Stimulated activated naive CD8-positive, alpha-beta T cell treated with anti-CD3 and anti-CD28 coated beads, Interleukin-15, amount 100 ng/mL, for 72 hours (primary cell): ENCODE measurements at regions not wholly inside any gene's neighbourhood (a gene's known extent, or its start where the extent isn't known, plus 50 kb on each side); places are given as distances from the start of the nearest gene placed in this dataset.
A peak's percentile ranks its signal among the peaks of the same experiment; 100 is the strongest.
"Not testable (repeated sequence)": the region's sequence is repeated elsewhere in the genome, so short reads cannot be mapped to it uniquely, and the experiment has no call there.

Source experiments
- ATAC-seq: fragments of 150-1000 bp; cut with Tn5 transposase; 2 replicates; pipeline ENCODE4 v1.10.0; 2021; ENCODE audit warnings: mild to moderate bottlenecking, moderate library complexity
- DNase-seq, 2 donors: peaks; one replicate each; pipeline ENCODE4 v3.0.0; 2021 to 2022
- H3K27ac Mint-ChIP-seq, 2 donors: one replicate each; pipeline ENCODE4 v1.8.0; 2022; ENCODE audit warnings: mild to moderate bottlenecking in 2 of 2, mixed read lengths in 2 of 2, moderate library complexity in 2 of 2
- H3K27me3 Mint-ChIP-seq: one replicate; pipeline ENCODE4 v1.8.0; 2022; ENCODE audit warnings: mixed read lengths
- H3K4me1 Mint-ChIP-seq: one replicate; pipeline ENCODE4 v1.8.0; 2022; ENCODE audit warnings: mild to moderate bottlenecking, mixed read lengths
- H3K4me3 Mint-ChIP-seq, 2 donors: one replicate each; pipeline ENCODE4 v1.8.0; 2022; ENCODE audit warnings: mild to moderate bottlenecking in 2 of 2, mixed read lengths in 2 of 2, moderate library complexity in 1 of 2
- H3K9me3 Mint-ChIP-seq, 2 donors: one replicate each; pipeline ENCODE4 v1.8.0; 2022; ENCODE audit warnings: mixed read lengths in 2 of 2

GRCh38 chrY:21003059-21003458 lies 247.2 kb downstream of the RPS4Y2 start:
- Mint-ChIP-seq H3K4me1 (peaks cover 23% of the 10 kb centered on the region), H3K27ac (no peak overlapping the region), H3K9me3 (no peaks in the 10 kb centered on the region), H3K4me3 (no peak overlapping the region), H3K27me3 (no peaks in the 10 kb centered on the region)
- DNase-seq: no peak
- peak; percentile 41 for ATAC-seq

- peak; percentile 82 for ATAC-seq
- H3K4me3 Mint-ChIP-seq: no peak overlapping the region
Measured at GRCh38 chrY:21005531-21005930, 249.6 kb downstream of the RPS4Y2 start.

GRCh38 chrY:21021811-21022210 lies 265.9 kb downstream of the RPS4Y2 start:
- no peaks in the 10 kb centered on the region for H3K9me3 Mint-ChIP-seq
- H3K27ac Mint-ChIP-seq: no peak overlapping the region
- H3K4me1 Mint-ChIP-seq: peaks cover 28% of the 10 kb centered on the region
- H3K27me3 Mint-ChIP-seq: no peaks in the 10 kb centered on the region
- ATAC-seq: no peak
- no peak overlapping the region for H3K4me3 Mint-ChIP-seq
- DNase-seq: no peak

More at GRCh38 chrY:21005531-21005930, 249.6 kb downstream of the RPS4Y2 start:
- DNase-seq: peak in 1 of 2 donors; percentile 43
- no peak overlapping the region for H3K27ac Mint-ChIP-seq
- H3K9me3 Mint-ChIP-seq: peaks cover 0 to 5% of the 10 kb centered on the region in 2 donors
- H3K27me3 Mint-ChIP-seq: no peaks in the 10 kb centered on the region
- peaks cover 11% of the 10 kb centered on the region for H3K4me1 Mint-ChIP-seq

GRCh38 chrY:21022326-21023044 lies 266.6 kb downstream of the RPS4Y2 start:
- ATAC-seq: peak; percentile 96
- Mint-ChIP-seq H3K27ac (peak overlapping the region in 1 of 2 donors; percentile 70), H3K4me1 (peaks cover 28% of the 10 kb centered on the region), H3K27me3 (no peaks in the 10 kb centered on the region), H3K4me3 (peak overlapping the region; percentile 51 to 56), H3K9me3 (no peaks in the 10 kb centered on the region)
- peak in 1 of 2 donors; percentile 49 for DNase-seq

- H3K27ac Mint-ChIP-seq: no peak overlapping the region
- no peak overlapping the region for H3K4me3 Mint-ChIP-seq
- H3K27me3 Mint-ChIP-seq: no peaks in the 10 kb centered on the region
- no peak for ATAC-seq
- peaks cover 28% of the 10 kb centered on the region for H3K4me1 Mint-ChIP-seq
- no peak for DNase-seq
- no peaks in the 10 kb centered on the region for H3K9me3 Mint-ChIP-seq
Measured at GRCh38 chrY:21023906-21024305, 268.0 kb downstream of the RPS4Y2 start.

GRCh38 chrY:21028506-21028905 lies 272.6 kb downstream of the RPS4Y2 start:
- no peaks in the 10 kb centered on the region for H3K27me3 Mint-ChIP-seq
- H3K4me3 Mint-ChIP-seq: no peak overlapping the region
- H3K4me1 Mint-ChIP-seq: peaks cover 18% of the 10 kb centered on the region
- no peaks in the 10 kb centered on the region for H3K9me3 Mint-ChIP-seq
- DNase-seq (peak in 1 of 2 donors; percentile 32), ATAC-seq (peak; percentile 79)
- H3K27ac Mint-ChIP-seq: no peak overlapping the region

- no peak for DNase-seq
- no peak for ATAC-seq
- no peaks in the 10 kb centered on the region for H3K27me3 Mint-ChIP-seq
- peak overlapping the region; percentile 88 to 96 for H3K27ac Mint-ChIP-seq
- peak overlapping the region; percentile 33 to 74 for H3K4me3 Mint-ChIP-seq
- peaks cover 4 to 9% of the 10 kb centered on the region in 2 donors for H3K9me3 Mint-ChIP-seq
- peaks cover 32% of the 10 kb centered on the region for H3K4me1 Mint-ChIP-seq
Measured at GRCh38 chrY:21033363-21033762, 277.5 kb downstream of the RPS4Y2 start.

GRCh38 chrY:21034151-21035061 lies 278.5 kb downstream of the RPS4Y2 start:
- Mint-ChIP-seq H3K27me3 (no peaks in the 10 kb centered on the region), H3K4me3 (peak overlapping the region; percentile 57 to 74), H3K9me3 (peaks cover 4 to 16% of the 10 kb centered on the region in 2 donors), H3K27ac (peak overlapping the region; percentile 92 to 96), H3K4me1 (peaks cover 32% of the 10 kb centered on the region)
- DNase-seq (peak in 1 of 2 donors; percentile 50), ATAC-seq (peak; percentile 84)

GRCh38 chrY:21037398-21037797 lies 281.5 kb downstream of the RPS4Y2 start:
- Mint-ChIP-seq H3K9me3 (peaks cover 4 to 22% of the 10 kb centered on the region in 2 donors), H3K4me1 (peaks cover 41% of the 10 kb centered on the region)
- not testable (repeated sequence) for DNase-seq, H3K27ac Mint-ChIP-seq, H3K4me3 Mint-ChIP-seq, H3K27me3 Mint-ChIP-seq, ATAC-seq

- H3K27ac Mint-ChIP-seq: no peak overlapping the region
- H3K9me3 Mint-ChIP-seq: peaks cover 25 to 36% of the 10 kb centered on the region in 2 donors
- DNase-seq (no peak), ATAC-seq (no peak)
- H3K4me3 Mint-ChIP-seq: no peak overlapping the region
- peaks cover 25% of the 10 kb centered on the region for H3K4me1 Mint-ChIP-seq
- H3K27me3 Mint-ChIP-seq: no peaks in the 10 kb centered on the region
Measured at GRCh38 chrY:21039811-21040210, 283.9 kb downstream of the RPS4Y2 start.

GRCh38 chrY:21040711-21041110 lies 284.8 kb downstream of the RPS4Y2 start:
- not testable (repeated sequence) for H3K27me3 Mint-ChIP-seq, DNase-seq, H3K27ac Mint-ChIP-seq, ATAC-seq, H3K4me3 Mint-ChIP-seq
- peaks cover 26 to 36% of the 10 kb centered on the region in 2 donors for H3K9me3 Mint-ChIP-seq
- H3K4me1 Mint-ChIP-seq: peaks cover 25% of the 10 kb centered on the region

GRCh38 chrY:21073079-21073478 lies 317.2 kb downstream of the RPS4Y2 start:
- Mint-ChIP-seq H3K4me3 (no peak overlapping the region), H3K27me3 (no peaks in the 10 kb centered on the region), H3K9me3 (no peaks in the 10 kb centered on the region), H3K27ac (peak overlapping the region in 1 of 2 donors; percentile 4), H3K4me1 (peaks cover 6% of the 10 kb centered on the region)
- ATAC-seq (no peak), DNase-seq (no peak)

GRCh38 chrY:21073641-21074260 lies 317.8 kb downstream of the RPS4Y2 start:
- Mint-ChIP-seq H3K27ac (no peak overlapping the region), H3K4me1 (peaks cover 6% of the 10 kb centered on the region), H3K27me3 (no peaks in the 10 kb centered on the region), H3K9me3 (no peaks in the 10 kb centered on the region), H3K4me3 (no peak overlapping the region)
- no peak for ATAC-seq
- DNase-seq: no peak

- ATAC-seq (peak; percentile 72), DNase-seq (no peak)
- Mint-ChIP-seq H3K4me1 (peaks cover 6% of the 10 kb centered on the region), H3K9me3 (no peaks in the 10 kb centered on the region), H3K27me3 (no peaks in the 10 kb centered on the region), H3K4me3 (no peak overlapping the region), H3K27ac (no peak overlapping the region)
Measured at GRCh38 chrY:21075658-21076057, 319.8 kb downstream of the RPS4Y2 start.

GRCh38 chrY:21079670-21080069 lies 323.8 kb downstream of the RPS4Y2 start:
- Mint-ChIP-seq H3K4me1 (no peaks in the 10 kb centered on the region), H3K9me3 (peaks cover 0 to 7% of the 10 kb centered on the region in 2 donors), H3K27ac (no peak overlapping the region), H3K27me3 (no peaks in the 10 kb centered on the region), H3K4me3 (no peak overlapping the region)
- ATAC-seq (no peak), DNase-seq (no peak)
